WTC11 (cell line): ENCODE measurements at regions not wholly inside any gene's neighbourhood (a gene's known extent, or its start where the extent isn't known, plus 50 kb on each side); places are given as distances from the start of the nearest gene placed in this dataset.

Experiments
- ATAC-seq: fragments of 200-7000 bp; cut with Tn5 transposase; 2 replicates; pipeline ENCODE4 v1.10.0; 2021; ENCODE audit warnings: mild to moderate bottlenecking, moderate library complexity
- CTCF ChIA-PET: fragments of 300-600 bp; sonication (Branson Sonifier 250); formaldehyde crosslinking; loops from one replicate; lab custom pipeline; 2021; ENCODE audit warnings: antibody characterized with exemption; lab: Charles Lee
- POLR2A ChIA-PET: fragments of 350-600 bp; sonication (Branson Sonifier 250); formaldehyde crosslinking; loops from one replicate; lab custom pipeline; 2021; ENCODE audit warnings: antibody characterized with exemption; lab: Charles Lee
- DNase-seq: peaks from one replicate; pipeline ENCODE4 v3.0.0; 2021; ENCODE audit warnings: low spot score
- H3K27ac Mint-ChIP-seq: 2 replicates; pipeline ENCODE4 v1.8.0; 2021; ENCODE audit warnings: mixed read lengths
- H3K27me3 Mint-ChIP-seq: 2 replicates; pipeline ENCODE4 v1.8.0; 2021; ENCODE audit warnings: low read depth, mild to moderate bottlenecking, moderate library complexity, mixed read lengths
- H3K36me3 Mint-ChIP-seq: 2 replicates; pipeline ENCODE4 v1.8.0; 2021; ENCODE audit warnings: mixed read lengths
- H3K4me1 Mint-ChIP-seq: 2 replicates; pipeline ENCODE4 v1.8.0; 2022; ENCODE audit warnings: mixed read lengths
- H3K4me3 Mint-ChIP-seq: 2 replicates; pipeline ENCODE4 v1.8.0; 2021; ENCODE audit warnings: mild to moderate bottlenecking, moderate library complexity, mixed read lengths
- H3K9me3 Mint-ChIP-seq: 2 replicates; pipeline ENCODE4 v1.8.0; 2021; ENCODE audit warnings: mixed read lengths
- E2F1 ChIP-seq: sonication (generic); formaldehyde crosslinking; IDR thresholded peaks from 2 replicates; pipeline ENCODE4 v1.8.0; 2022; ENCODE audit warnings: mild to moderate bottlenecking, missing genetic modification reagents
- E2F4 ChIP-seq: sonication (generic); formaldehyde crosslinking; IDR thresholded peaks from 2 replicates; pipeline ENCODE4 v1.8.1; 2022; ENCODE audit warnings: low read depth, mild to moderate bottlenecking, moderate library complexity, missing genetic modification reagents, borderline replicate concordance
- ELF4 ChIP-seq: sonication (generic); formaldehyde crosslinking; IDR thresholded peaks from 2 replicates; pipeline ENCODE4 v1.8.1; 2022; ENCODE audit warnings: low read depth, mild to moderate bottlenecking, moderate library complexity, missing genetic modification reagents
- ESRRA ChIP-seq: sonication (generic); formaldehyde crosslinking; IDR thresholded peaks from 2 replicates; pipeline ENCODE4 v1.8.1; 2022; ENCODE audit warnings: mild to moderate bottlenecking, missing genetic modification reagents, borderline replicate concordance
- GRHL2 ChIP-seq: fragments of 250-450 bp; sonication (Bioruptor Pico); IDR thresholded peaks from 2 replicates; pipeline ENCODE4 v1.8.0; 2022; ENCODE audit warnings: mild to moderate bottlenecking, moderate library complexity; ENCODE audit not compliant: insufficient replicate concordance, severe bottlenecking
- MXD4 ChIP-seq: fragments of 250-450 bp; sonication (Bioruptor Pico); IDR thresholded peaks from 2 replicates; pipeline ENCODE4 v1.8.0; 2021; ENCODE audit warnings: mild to moderate bottlenecking, moderate library complexity, borderline replicate concordance
- OVOL2 ChIP-seq: fragments of 250-450 bp; sonication (Bioruptor Pico); IDR thresholded peaks from 2 replicates; pipeline ENCODE4 v1.9.0; 2021; ENCODE audit warnings: mild to moderate bottlenecking, borderline replicate concordance
- PREB ChIP-seq: sonication (generic); formaldehyde crosslinking; IDR thresholded peaks from 2 replicates; pipeline ENCODE4 v1.8.1; 2022; ENCODE audit warnings: mild to moderate bottlenecking, missing genetic modification reagents, moderate library complexity, borderline replicate concordance
- PRRX2 ChIP-seq: fragments of 250-450 bp; sonication (Bioruptor Pico); IDR thresholded peaks from 2 replicates; pipeline ENCODE4 v1.8.0; 2021; ENCODE audit warnings: mild to moderate bottlenecking
- RELA ChIP-seq: sonication (generic); formaldehyde crosslinking; IDR thresholded peaks from 2 replicates; pipeline ENCODE4 v1.8.1; 2022; ENCODE audit warnings: missing genetic modification reagents, mild to moderate bottlenecking, borderline replicate concordance
- TEAD4 ChIP-seq: sonication (generic); formaldehyde crosslinking; IDR thresholded peaks from 2 replicates; pipeline ENCODE4 v1.8.0; 2022; ENCODE audit warnings: mild to moderate bottlenecking, missing genetic modification reagents
- ZNF219 ChIP-seq: sonication (generic); formaldehyde crosslinking; IDR thresholded peaks from 2 replicates; pipeline ENCODE4 v1.8.0; 2023; ENCODE audit warnings: missing genetic modification reagents, mild to moderate bottlenecking, borderline replicate concordance
- ZNF263 ChIP-seq: sonication (generic); formaldehyde crosslinking; IDR thresholded peaks from 2 replicates; pipeline ENCODE4 v1.8.1; 2022; ENCODE audit warnings: low read depth, mild to moderate bottlenecking, moderate library complexity, missing genetic modification reagents
- ZNF512 ChIP-seq: sonication (generic); formaldehyde crosslinking; IDR thresholded peaks from 2 replicates; pipeline ENCODE4 v1.8.1; 2022; ENCODE audit warnings: missing genetic modification reagents, borderline replicate concordance
- ZSCAN18 ChIP-seq: fragments of 250-450 bp; sonication (Bioruptor Pico); IDR thresholded peaks from 2 replicates; pipeline ENCODE4 v2.1.2; 2022; ENCODE audit warnings: mild to moderate bottlenecking, moderate library complexity
- TF ChIP-seq, protein P1 (sequence below): sonication (generic); formaldehyde crosslinking; IDR thresholded peaks from 2 replicates; pipeline ENCODE4 v1.8.0; 2022; ENCODE audit warnings: mild to moderate bottlenecking, missing genetic modification reagents
- TF ChIP-seq, protein P2 (sequence below): fragments of 250-450 bp; sonication (Bioruptor Pico); IDR thresholded peaks from 2 replicates; pipeline ENCODE4 v1.9.0; 2021; ENCODE audit warnings: mild to moderate bottlenecking

DNA sequence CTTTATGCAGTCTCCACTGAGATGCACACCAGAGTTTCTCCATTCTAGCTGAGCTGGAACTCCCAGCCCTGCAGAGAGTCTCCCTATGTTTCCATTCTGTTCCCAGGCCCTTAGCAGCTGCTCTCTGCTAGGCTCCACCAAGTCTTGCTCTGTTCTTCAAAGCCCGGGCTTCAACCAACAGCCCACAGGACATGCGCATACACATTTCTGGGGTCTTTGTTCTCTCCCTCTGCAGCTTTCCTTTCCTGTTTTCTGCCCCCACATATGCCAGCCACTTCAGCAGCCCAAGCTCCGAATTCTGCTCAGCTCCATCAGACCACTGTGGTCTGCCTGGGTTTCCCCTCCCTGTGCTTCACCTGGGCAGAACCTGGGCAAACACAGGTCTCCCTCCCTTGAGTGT lies 205.9 kb downstream of the CBLN1 start:
- Mint-ChIP-seq H3K36me3 (no peaks in the 10 kb centered on the region), H3K27me3 (no peaks in the 10 kb centered on the region), H3K4me3 (no peak overlapping the region), H3K9me3 (peaks cover 11% of the 10 kb centered on the region; the same call in 1 of the 2 replicates), H3K27ac (no peak overlapping the region), H3K4me1 (peaks cover 9% of the 10 kb centered on the region)
- no peak for DNase-seq
- TF ChIP-seq OVOL2 (no peak), ZNF263 (no peak), PRRX2 (CRISPR knock-in tag) (no peak), RELA (no peak), E2F1 (no peak)
- TF ChIP-seq, protein P1, sequence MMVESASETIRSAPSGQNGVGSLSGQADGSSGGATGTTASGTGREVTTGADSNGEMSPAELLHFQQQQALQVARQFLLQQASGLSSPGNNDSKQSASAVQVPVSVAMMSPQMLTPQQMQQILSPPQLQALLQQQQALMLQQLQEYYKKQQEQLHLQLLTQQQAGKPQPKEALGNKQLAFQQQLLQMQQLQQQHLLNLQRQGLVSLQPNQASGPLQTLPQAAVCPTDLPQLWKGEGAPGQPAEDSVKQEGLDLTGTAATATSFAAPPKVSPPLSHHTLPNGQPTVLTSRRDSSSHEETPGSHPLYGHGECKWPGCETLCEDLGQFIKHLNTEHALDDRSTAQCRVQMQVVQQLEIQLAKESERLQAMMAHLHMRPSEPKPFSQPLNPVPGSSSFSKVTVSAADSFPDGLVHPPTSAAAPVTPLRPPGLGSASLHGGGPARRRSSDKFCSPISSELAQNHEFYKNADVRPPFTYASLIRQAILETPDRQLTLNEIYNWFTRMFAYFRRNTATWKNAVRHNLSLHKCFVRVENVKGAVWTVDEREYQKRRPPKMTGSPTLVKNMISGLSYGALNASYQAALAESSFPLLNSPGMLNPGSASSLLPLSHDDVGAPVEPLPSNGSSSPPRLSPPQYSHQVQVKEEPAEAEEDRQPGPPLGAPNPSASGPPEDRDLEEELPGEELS (CRISPR knock-in tag), result no peak
- peak; percentile 77 for ATAC-seq
- POLR2A ChIA-PET, result no interaction called here
- CTCF ChIA-PET, result interaction anchor here (1.2 kb wide), 1 partner anchor 15 kb away, joined by 3 read pairs; no protein-coding TSS in a partner anchor

- no peak for ATAC-seq
- ChIA-PET CTCF (interaction anchor here (1.7 to 1.9 kb wide), 2 partner anchors 281 to 285 kb away, joined by 4 to 5 read pairs; no protein-coding TSS in a partner anchor), POLR2A (no interaction called here)
- DNase-seq, result no peak
- no peak for TF ChIP-seq TEAD4 (CRISPR knock-in tag)
- peaks cover 3% of the 10 kb centered on the region; the same call in 1 of the 2 replicates for H3K27me3 Mint-ChIP-seq
- H3K27ac Mint-ChIP-seq, result no peak overlapping the region
- H3K4me1 Mint-ChIP-seq, result no peaks in the 10 kb centered on the region
- no peaks in the 10 kb centered on the region for H3K36me3 Mint-ChIP-seq
- peaks cover 8% of the 10 kb centered on the region; the same call in 1 of the 2 replicates for H3K9me3 Mint-ChIP-seq
- no peak overlapping the region for H3K4me3 Mint-ChIP-seq
These were observed 213.4 kb downstream of the CBLN1 start for GRCh38 chr16:49068224-49068623.

- no peak for DNase-seq
- CTCF ChIA-PET, result interaction anchor here (1.7 to 1.9 kb wide), 2 partner anchors 281 to 285 kb away, joined by 4 to 5 read pairs; no protein-coding TSS in a partner anchor
- peaks cover 8% of the 10 kb centered on the region; the same call in 1 of the 2 replicates for H3K9me3 Mint-ChIP-seq
- POLR2A ChIA-PET, result no interaction called here
- no peak for TF ChIP-seq ZNF512
- TF ChIP-seq E2F4 (CRISPR knock-in tag), result no peak
- no peak for TF ChIP-seq ZNF219
- TF ChIP-seq PREB (CRISPR knock-in tag), result no peak
- no peak for TF ChIP-seq GRHL2 (CRISPR knock-in tag)
- TF ChIP-seq ELF4, result no peak
- TF ChIP-seq MXD4 (CRISPR knock-in tag), result no peak
- TF ChIP-seq ZSCAN18 (CRISPR knock-in tag), result no peak
- TF ChIP-seq, protein P2, sequence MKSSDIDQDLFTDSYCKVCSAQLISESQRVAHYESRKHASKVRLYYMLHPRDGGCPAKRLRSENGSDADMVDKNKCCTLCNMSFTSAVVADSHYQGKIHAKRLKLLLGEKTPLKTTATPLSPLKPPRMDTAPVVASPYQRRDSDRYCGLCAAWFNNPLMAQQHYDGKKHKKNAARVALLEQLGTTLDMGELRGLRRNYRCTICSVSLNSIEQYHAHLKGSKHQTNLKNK (CRISPR knock-in tag), result no peak
- TF ChIP-seq ESRRA (CRISPR knock-in tag), result no peak
- TF ChIP-seq E2F1, result no peak
- H3K4me3 Mint-ChIP-seq, result no peak overlapping the region
- H3K4me1 Mint-ChIP-seq, result no peaks in the 10 kb centered on the region
- H3K36me3 Mint-ChIP-seq, result no peaks in the 10 kb centered on the region
- ATAC-seq, result no peak
- H3K27ac Mint-ChIP-seq, result no peak overlapping the region
- H3K27me3 Mint-ChIP-seq, result peaks cover 3% of the 10 kb centered on the region; the same call in 1 of the 2 replicates
These were observed 213.9 kb downstream of the CBLN1 start for GRCh38 chr16:49067776-49068175.
